Nephron progenitor cell (in vitro differentiated cells): ENCODE measurements at regions not wholly inside any gene's neighbourhood (a gene's known extent, or its start where the extent isn't known, plus 50 kb on each side); places are given as distances from the start of the nearest gene placed in this dataset.
"Not testable (repeated sequence)": the region's sequence is repeated elsewhere in the genome, so short reads cannot be mapped to it uniquely, and the experiment has no call there.

ENCODE experiments used
- DNase-seq: peaks from one replicate; pipeline ENCODE4 v3.0.0; 2021
- H3K27ac Mint-ChIP-seq: 2 replicates; pipeline ENCODE4 v1.8.0; 2021; ENCODE audit warnings: mild to moderate bottlenecking, moderate library complexity, mixed read lengths
- H3K27me3 Mint-ChIP-seq: 2 replicates; pipeline ENCODE4 v1.8.0; 2021; ENCODE audit warnings: mild to moderate bottlenecking, low read depth, mixed read lengths; ENCODE audit not compliant: poor library complexity
- H3K36me3 Mint-ChIP-seq: 2 replicates; pipeline ENCODE4 v1.8.0; 2021; ENCODE audit warnings: low read depth, mixed read lengths
- H3K4me1 Mint-ChIP-seq: 2 replicates; pipeline ENCODE4 v1.8.0; 2021; ENCODE audit warnings: mixed read lengths
- H3K4me3 Mint-ChIP-seq: 2 replicates; pipeline ENCODE4 v1.8.0; 2021; ENCODE audit warnings: mild to moderate bottlenecking, moderate library complexity, mixed read lengths
- H3K9me3 Mint-ChIP-seq: 2 replicates; pipeline ENCODE4 v1.8.0; 2021; ENCODE audit warnings: mild to moderate bottlenecking, moderate library complexity, mixed read lengths
- TF ChIP-seq, protein P1 (sequence below): fragments of 200-600 bp; sonication (generic); IDR thresholded peaks from 2 replicates; pipeline ENCODE4 v1.5.0; 2021; ENCODE audit warnings: antibody characterized with exemption

DNA sequence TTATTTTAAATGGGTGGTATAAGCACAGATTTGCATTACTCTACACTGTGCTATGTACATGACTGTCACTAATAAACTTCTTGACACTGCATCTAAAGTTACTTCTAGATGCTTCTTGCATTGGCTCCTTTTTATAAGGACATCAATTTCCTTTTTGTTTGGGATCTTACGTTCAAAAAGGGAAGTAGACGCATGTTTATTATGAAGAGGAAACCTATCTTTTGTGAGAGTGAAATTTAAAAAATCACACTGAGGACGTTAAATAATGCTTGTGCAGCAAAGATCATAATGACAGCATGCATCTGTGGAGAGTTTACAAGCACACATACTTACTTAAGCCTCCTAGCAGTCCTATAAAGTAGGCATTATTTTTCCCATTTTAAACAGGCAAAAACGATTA lies 479.5 kb downstream of the CD83 start:
- DNase-seq = no peak
- TF ChIP-seq, protein P1, sequence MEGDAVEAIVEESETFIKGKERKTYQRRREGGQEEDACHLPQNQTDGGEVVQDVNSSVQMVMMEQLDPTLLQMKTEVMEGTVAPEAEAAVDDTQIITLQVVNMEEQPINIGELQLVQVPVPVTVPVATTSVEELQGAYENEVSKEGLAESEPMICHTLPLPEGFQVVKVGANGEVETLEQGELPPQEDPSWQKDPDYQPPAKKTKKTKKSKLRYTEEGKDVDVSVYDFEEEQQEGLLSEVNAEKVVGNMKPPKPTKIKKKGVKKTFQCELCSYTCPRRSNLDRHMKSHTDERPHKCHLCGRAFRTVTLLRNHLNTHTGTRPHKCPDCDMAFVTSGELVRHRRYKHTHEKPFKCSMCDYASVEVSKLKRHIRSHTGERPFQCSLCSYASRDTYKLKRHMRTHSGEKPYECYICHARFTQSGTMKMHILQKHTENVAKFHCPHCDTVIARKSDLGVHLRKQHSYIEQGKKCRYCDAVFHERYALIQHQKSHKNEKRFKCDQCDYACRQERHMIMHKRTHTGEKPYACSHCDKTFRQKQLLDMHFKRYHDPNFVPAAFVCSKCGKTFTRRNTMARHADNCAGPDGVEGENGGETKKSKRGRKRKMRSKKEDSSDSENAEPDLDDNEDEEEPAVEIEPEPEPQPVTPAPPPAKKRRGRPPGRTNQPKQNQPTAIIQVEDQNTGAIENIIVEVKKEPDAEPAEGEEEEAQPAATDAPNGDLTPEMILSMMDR = no peak
- no peaks in the 10 kb centered on the region for H3K36me3 Mint-ChIP-seq
- H3K27me3 Mint-ChIP-seq = no peaks in the 10 kb centered on the region
- no peaks in the 10 kb centered on the region for H3K9me3 Mint-ChIP-seq
- H3K4me1 Mint-ChIP-seq = peaks cover 13% of the 10 kb centered on the region
- no peak overlapping the region for H3K27ac Mint-ChIP-seq
- H3K4me3 Mint-ChIP-seq = no peak overlapping the region

DNA sequence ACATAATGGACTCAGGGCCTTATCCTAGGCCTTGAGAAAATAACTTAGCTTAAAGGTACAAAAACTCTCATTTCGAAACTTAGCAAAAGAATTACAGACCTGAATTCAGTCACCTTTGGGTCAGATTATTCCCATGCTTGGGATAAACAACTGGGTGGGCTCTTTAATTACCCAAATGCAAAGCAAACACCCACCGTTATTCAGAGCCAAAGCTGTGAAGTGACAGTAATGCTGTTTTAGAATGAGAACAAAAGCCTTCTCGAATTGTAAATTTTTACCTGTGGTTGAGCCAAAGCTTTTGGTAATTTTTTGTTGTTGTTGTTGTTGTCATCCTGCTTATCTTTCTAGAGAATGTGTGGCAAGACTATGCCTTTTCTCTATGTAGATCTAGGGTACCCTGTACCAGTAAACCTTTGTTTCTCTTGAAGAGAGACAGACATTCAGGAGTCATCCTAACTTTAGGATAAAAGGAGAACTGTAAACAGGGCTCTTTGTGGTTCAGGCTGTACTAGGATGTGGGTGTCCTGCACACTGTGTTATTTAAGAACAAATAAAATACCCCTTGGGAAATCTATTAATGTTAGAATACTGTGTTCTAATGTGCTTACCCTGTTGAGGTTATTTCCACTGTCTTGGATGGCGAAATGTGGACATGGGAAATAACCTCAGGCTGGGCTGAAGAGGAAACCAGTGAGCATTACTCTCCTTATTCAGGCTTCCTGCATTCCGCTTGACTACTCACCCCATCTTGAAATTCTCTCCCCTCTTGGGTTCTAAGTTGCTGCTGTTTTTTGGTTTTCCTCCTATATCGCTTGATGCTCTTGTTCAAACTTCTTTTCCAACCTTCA lies 480.7 kb downstream of the CD83 start:
- TF ChIP-seq, protein P1 = no peak
- Mint-ChIP-seq H3K4me1 (peaks cover 16% of the 10 kb centered on the region), H3K9me3 (no peaks in the 10 kb centered on the region), H3K4me3 (no peak overlapping the region), H3K27me3 (no peaks in the 10 kb centered on the region), H3K27ac (no peak overlapping the region), H3K36me3 (no peaks in the 10 kb centered on the region)
- DNase-seq = no peak

DNA sequence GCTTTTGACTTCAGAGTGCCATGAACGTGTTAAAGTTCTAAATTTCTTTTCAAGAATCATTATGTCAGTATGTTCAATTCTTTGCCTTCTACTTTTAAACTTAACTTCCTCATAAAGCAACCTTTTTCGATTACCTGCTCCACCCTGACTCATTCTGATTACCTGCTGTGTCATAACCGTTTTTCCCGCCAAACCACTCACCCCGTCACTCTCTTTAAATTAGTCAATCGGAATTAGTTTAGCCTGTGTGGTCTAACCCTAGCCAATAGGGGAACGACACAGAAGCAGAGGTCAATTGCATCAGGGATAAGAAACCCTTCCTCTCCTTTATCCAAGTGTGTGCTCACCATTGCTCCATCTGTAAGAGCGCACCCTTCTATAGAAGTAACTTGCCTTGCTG lies 482.7 kb downstream of the CD83 start:
- not testable (repeated sequence) for H3K4me3 Mint-ChIP-seq, H3K9me3 Mint-ChIP-seq, H3K27me3 Mint-ChIP-seq, H3K36me3 Mint-ChIP-seq, DNase-seq, H3K27ac Mint-ChIP-seq
- H3K4me1 Mint-ChIP-seq = peaks cover 16% of the 10 kb centered on the region

DNA sequence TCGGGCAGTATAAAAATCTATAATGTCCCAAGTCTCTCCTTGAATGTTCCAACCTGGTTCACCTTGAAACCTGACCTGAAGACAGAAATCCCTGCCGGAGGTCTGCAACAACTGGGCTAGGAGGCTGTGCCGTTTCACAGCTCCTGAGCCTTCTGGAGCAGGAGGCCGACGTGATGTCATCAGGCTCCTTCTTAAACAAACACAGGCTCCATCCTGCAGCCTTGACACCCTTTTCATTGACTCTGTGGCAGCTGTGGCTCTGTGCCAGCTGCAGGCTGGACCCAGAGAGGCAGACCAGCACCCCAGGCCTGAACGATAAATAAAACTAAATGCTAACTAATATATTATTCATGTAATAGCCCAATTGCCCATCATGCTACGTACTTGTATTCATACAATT lies 483.9 kb downstream of the CD83 start:
- Mint-ChIP-seq H3K9me3 (no peaks in the 10 kb centered on the region), H3K4me1 (peaks cover 16% of the 10 kb centered on the region), H3K27me3 (no peaks in the 10 kb centered on the region), H3K4me3 (no peak overlapping the region), H3K27ac (no peak overlapping the region), H3K36me3 (no peaks in the 10 kb centered on the region)
- no peak for DNase-seq
- TF ChIP-seq, protein P1 = no peak

DNA sequence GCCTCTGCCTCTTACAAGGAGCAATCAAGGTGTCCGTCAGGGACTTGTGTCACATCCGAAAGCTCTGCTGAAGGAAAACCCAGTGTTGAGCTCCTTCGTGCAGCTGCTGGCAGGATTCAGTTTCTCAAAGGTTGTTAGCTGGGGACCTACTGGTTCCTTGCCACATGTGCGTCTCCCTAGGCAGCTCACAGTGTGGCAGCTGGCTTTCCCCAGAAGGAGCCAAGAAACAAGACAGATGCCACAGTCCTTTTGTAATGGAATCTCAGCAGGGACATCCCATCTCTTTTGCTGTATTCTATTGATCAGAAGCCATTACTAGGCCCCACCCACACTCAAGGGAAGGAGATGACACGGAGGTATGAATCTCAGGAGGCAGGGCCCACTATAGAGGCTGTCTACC lies 488.8 kb downstream of the CD83 start:
- Mint-ChIP-seq H3K36me3 (no peaks in the 10 kb centered on the region), H3K9me3 (peaks cover 5% of the 10 kb centered on the region), H3K4me1 (peaks cover 8% of the 10 kb centered on the region), H3K4me3 (no peak overlapping the region), H3K27me3 (peaks cover 3% of the 10 kb centered on the region), H3K27ac (no peak overlapping the region)
- DNase-seq = no peak
- TF ChIP-seq, protein P1 = no peak

DNA sequence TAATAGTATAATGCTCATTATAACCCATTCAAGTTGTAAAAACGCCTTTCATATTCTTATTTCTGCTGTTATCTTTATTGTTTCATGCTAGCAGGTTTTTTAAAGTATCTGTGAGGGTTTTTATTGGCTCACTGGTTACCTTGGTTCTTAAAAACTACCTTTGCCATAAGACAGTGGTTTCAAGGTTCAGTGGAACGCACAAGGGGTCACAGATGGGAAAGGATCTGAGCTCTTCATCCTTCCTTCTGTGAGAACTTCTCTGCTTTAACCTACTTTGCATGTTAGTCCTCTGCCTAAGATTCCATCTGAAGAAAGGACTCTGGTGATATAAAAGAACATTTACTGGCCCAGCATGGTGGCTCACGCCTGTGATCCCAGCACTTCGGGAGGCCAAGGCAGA lies 492.6 kb downstream of the CD83 start:
- Mint-ChIP-seq H3K27ac (no peak overlapping the region), H3K4me1 (no peaks in the 10 kb centered on the region), H3K27me3 (peaks cover 7% of the 10 kb centered on the region), H3K36me3 (no peaks in the 10 kb centered on the region), H3K4me3 (no peak overlapping the region), H3K9me3 (peaks cover 10% of the 10 kb centered on the region)
- TF ChIP-seq, protein P1 = no peak
- DNase-seq = no peak
